NCI-H748 (cell line): ENCODE measurements at regions not wholly inside any gene's neighbourhood (a gene's known extent, or its start where the extent isn't known, plus 50 kb on each side); places are given as distances from the start of the nearest gene placed in this dataset.
"Not testable (repeated sequence)": the region's sequence is repeated elsewhere in the genome, so short reads cannot be mapped to it uniquely, and the experiment has no call there.

Experiments
- DNase-seq: peaks from one replicate; lab custom pipeline; 2025; ENCODE audit not compliant: unreplicated experiment; lab: John Stamatoyannopoulos, UW

- DNase-seq, result not testable (repeated sequence)
These were observed 700.7 kb upstream of the NEGR1 start for GRCh38 chr1:72983011-72983410.

GRCh38 chr1:72969461-72969860 is 687.1 kb upstream of the NEGR1 start:
- DNase-seq, result no peak

DNA sequence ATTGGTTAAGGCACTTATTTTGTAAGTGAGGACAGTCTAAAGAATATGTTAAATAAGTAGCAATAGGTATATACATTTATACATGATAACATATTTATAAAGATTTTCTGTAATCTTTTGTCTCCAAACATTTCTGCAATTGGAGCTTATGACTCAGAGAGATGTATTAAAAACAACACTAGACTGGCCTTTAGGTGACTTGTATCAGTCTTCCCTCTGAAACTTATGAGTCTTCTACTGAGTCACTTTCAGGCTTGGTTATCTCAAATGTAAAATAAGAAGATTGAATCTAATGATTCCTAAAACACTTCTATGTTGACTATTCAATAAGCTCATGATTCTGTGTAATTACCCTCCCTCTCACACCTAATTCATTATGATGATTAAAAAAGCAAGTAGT is 672.6 kb upstream of the NEGR1 start:
- DNase-seq, result no peak

- DNase-seq, result not testable (repeated sequence)
These were observed 668.6 kb upstream of the NEGR1 start for GRCh38 chr1:72950900-72951299.

DNA sequence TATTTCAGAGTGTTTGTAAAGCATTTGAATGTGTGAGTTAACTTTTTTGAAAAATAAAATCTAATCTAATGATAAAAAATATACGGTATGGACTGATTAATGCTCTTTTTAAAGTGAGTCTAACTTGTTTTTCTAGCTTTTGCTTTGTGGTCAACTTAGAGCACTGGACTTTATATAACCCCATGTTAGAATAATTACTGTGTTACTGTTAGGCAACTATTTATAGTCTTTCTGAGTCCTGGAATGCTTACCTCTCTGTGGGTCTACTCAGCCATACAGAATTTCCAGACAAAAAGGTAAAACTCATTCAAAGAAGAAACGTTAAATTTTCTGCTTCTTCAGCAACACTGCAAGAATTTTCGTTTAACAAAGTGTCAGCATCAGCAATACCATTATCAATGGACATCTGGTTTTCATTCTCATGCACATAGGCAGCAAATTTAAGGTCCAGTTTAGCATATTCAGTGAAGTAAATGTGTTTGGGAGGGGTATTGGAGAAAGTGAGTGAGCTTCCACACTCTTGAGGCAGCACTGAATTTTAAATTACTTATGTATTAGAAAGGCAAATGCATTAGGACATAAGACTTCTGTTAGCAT is 664.7 kb upstream of the NEGR1 start:
- DNase-seq, result no peak

DNA sequence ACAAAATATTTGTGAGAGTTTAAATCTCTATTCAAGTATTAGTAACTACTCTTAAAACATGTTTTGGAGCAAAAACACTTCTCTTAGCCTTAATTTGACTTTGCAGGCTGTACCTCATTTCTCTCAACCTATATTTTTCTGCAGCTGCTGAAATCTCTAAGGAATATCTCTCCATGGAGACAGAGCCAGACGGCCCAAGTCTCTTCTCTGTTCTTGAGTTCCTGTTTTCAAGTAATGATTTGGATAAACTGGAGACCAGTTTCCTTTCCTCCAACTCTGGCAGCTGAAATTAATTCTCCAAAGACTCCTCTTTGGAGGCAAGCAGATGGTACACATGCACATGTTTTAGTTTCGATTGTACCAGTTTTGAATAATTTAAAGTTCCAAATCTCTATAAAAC is 659.7 kb upstream of the NEGR1 start:
- no peak for DNase-seq

DNA sequence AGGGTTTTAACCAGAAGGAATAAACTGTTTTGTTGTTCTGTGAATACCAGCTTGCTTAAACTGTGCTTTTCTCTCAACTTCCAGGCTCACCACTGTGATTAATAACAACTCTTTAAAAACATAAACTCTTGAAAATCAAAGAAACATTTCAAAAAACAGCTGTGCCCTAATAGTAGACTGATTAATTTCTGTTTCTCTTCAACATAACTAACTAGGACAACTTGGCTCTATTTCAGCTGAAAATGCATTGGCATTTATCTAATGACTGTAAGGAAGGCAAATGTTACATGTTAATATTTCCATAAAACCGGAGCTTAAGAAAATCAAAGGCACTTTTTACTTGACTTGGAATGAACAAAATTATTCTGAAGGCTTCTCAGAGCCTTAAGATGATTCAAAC is 656.1 kb upstream of the NEGR1 start:
- DNase-seq, result no peak

DNA sequence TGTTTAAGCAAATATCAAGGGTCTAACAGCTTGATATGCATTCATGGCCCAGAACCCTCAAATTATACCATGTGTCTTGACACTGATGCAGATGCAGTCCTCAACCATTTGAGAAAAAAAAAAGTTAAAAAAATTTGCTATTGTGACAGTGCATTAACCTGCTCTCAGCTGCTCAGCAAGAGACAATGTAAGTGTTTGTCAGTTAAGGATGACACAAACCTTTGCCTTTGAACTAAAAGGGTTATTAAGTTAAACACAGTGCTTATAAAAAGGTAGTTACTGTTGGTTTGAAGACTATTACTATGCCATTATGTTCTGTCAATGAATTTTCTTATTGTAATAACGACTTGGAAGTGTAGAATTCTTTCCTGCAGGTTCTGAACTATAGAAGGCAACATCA is 655.6 kb upstream of the NEGR1 start:
- peak; percentile 23 for DNase-seq

- DNase-seq, result no peak
These were observed 654.6 kb upstream of the NEGR1 start for GRCh38 chr1:72936942-72937341.

GRCh38 chr1:72936151-72936740 is 653.9 kb upstream of the NEGR1 start:
- DNase-seq, result no peak

- no peak for DNase-seq
These were observed 649.7 kb upstream of the NEGR1 start for GRCh38 chr1:72932025-72932424.

DNA sequence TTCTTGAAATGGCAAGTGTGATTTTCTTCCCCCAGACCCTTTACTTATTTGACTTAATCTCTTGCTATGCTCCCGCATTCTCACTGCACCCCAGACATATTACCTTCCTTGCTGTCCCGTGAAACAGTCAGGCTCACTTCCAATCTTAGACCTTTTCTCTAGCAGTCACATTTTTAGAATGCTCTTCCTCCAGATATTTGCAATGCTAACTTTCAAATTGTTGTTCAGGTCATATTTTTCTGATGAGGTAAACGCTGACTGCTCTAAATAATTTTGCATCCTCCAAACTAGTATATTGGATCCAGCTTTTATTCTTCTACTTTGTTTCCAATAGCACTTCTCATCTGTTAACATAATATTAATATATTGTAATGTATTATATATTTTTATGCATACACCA is 648.2 kb upstream of the NEGR1 start:
- no peak for DNase-seq

- DNase-seq, result no peak
These were observed 636.6 kb upstream of the NEGR1 start for GRCh38 chr1:72918940-72919339.

- no peak for DNase-seq
These were observed 635.6 kb upstream of the NEGR1 start for GRCh38 chr1:72917920-72918319.

GRCh38 chr1:72915581-72915980 is 633.2 kb upstream of the NEGR1 start:
- DNase-seq, result peak; percentile 67

GRCh38 chr1:72911656-72912055 is 629.3 kb upstream of the NEGR1 start:
- DNase-seq, result no peak

GRCh38 chr1:72896256-72896655 is 613.9 kb upstream of the NEGR1 start:
- DNase-seq, result no peak

DNA sequence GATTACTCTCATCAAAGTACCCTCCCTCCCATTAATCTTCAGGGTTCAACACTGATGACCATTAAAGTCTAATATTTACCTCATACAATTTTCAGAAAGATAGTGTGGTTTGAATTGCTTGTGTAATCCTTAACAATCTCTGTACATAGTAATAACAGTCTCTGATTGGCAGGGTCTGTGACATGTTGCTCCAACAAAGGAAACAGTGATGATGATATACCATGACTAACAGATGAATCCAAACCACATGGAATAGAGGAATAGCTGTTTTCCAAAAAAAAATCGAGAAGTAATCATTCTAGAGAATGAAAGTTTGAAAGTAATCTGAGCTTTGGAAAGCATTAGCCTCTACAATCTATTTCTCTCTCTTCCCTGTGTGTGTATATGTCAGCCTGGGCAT is 610.1 kb upstream of the NEGR1 start:
- DNase-seq, result no peak

DNA sequence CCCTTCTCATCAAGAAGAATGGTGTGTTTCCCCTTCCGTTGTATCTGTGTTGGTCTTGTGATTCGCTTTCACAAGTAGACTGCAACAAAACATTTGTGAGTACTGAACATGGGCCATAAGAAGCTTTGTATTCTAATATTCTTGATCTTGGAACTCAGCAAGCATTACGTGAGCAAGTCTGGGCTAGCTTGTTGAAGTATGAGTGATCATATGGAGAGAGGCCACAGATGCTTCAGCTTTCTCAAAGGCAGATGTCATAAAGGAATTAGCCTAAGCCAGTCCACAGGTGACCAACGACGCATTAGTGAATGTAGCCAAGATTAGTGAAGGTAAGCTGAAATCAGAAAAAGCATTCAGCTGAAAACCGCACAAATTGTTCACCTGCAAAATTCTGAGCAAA is 609.6 kb upstream of the NEGR1 start:
- no peak for DNase-seq

- peak; percentile 59 for DNase-seq
These were observed 603.5 kb upstream of the NEGR1 start for GRCh38 chr1:72885841-72886240.

DNA sequence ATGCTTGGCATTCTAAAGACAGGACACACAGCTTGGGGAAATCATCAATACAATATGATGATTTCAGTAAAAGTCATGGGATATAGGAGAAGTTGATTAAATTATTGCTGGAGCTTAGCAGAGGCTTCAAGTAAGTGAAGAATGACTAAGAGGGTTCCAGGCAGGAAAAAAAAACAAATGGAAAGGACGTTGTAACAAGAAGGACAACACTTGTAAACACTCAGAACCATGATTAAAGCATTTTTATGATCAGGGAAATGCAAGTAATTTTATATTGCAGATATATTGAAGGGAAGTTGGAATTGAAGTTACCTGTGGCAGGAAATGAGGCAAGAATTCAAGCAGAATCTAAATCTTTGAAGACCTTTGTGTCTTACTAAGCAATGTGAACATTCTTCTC is 602.7 kb upstream of the NEGR1 start:
- no peak for DNase-seq

DNA sequence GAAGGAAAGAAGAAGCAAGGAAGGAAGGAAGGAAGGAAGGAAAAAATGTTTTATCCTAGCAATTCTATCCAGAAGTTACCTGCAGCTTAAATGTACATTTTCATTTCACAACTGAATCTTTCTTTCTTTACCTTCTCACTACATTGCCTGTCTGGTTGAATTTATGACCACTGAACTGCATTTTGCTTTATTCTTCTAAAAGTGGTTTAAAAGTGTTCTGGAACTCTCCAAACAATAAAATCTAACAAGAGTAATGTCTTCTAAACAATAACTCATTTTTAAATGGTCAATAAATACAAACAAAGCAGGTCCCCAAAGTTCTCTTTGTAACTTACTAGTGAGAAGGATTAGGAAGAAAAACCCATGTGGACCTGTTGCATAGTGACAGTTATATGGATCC is 587.5 kb upstream of the NEGR1 start:
- DNase-seq, result no peak

DNA sequence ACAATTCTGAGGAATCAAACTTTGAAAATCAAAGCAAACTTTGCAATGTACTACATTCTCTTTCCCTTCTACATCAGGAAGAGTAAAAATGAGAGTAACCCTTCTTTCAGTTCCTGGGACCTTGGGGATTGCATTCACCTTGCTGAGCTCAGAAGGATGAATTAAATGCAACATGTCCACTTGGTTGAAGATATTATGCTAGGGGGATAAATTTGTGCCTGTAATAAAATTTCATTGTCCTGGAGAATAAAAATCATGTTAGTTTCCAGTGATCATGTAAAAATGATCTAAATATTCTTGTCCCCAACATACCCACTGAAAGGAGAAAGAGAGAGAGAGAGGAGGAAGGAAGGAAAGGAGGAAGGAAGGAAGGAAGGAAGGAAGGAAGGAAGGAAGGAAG is 587.1 kb upstream of the NEGR1 start:
- no peak for DNase-seq
